HG02884 (cell line): ENCODE measurements at regions not wholly inside any gene's neighbourhood (a gene's known extent, or its start where the extent isn't known, plus 50 kb on each side); places are given as distances from the start of the nearest gene placed in this dataset.

Experiments
- ATAC-seq: cut with Tn5 transposase; IDR thresholded peaks from one replicate; pipeline ENCODE4 v1.9.1; 2021; ENCODE audit warnings: mild to moderate bottlenecking, moderate library complexity; ENCODE audit not compliant: unreplicated experiment

DNA sequence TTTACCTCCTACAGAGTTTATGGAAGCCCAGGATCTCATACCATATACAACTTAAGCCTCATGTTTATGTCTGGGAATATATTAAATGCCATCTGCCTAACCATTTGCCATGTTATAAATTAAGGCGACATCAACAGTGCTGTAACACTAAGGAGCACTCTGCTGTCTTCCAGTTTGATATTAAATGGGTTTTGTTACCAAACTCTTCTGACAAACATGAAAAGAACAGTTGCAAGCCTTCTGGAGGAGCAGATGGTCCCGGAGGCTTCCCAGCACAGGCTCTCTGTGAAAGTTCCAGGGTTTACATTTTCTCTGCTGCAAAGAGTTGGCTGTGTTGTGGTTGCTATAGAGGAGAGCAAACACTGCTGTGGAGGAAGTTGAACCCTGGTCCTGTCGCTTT is 545.3 kb upstream of the SALL1 start:
- ATAC-seq, result no peak

DNA sequence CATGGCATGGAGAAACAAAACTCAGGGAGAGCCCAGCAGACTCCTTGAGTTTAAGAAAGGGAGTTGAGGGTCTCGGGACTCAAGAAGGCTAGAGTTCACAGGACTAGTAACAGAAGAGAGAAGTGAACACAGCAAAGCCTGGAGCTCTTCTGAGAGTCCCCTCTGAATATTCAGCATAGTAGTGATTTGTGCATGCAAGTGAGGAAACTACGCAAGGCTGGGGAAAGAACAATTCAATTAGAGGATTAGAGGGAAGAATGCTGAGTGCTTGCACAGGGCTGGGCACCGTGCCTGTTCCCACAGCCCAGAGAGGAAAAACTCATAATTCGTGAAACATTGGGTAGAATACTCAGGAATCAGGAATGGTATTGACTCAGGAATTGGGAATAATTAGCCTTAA is 540.0 kb upstream of the SALL1 start:
- no peak for ATAC-seq

DNA sequence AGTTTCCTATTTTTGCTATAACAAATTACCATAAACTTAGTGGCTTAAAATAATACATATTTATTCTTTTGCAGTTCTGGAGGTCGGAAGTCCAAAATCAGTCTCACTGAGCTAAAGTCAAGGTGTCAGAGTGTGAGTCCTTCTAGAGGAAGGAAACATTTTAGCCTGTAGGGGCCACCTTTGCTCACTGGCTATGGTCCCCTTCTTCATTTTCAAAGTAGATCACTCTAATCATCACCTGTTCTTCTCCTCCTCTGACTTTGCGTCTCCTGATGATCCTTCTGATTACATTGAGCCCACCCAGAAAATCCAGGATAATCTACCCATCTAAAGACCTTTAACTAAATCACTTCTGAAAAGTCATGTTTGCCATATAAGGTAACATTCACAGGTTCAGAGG is 534.4 kb upstream of the SALL1 start:
- ATAC-seq, result no peak

DNA sequence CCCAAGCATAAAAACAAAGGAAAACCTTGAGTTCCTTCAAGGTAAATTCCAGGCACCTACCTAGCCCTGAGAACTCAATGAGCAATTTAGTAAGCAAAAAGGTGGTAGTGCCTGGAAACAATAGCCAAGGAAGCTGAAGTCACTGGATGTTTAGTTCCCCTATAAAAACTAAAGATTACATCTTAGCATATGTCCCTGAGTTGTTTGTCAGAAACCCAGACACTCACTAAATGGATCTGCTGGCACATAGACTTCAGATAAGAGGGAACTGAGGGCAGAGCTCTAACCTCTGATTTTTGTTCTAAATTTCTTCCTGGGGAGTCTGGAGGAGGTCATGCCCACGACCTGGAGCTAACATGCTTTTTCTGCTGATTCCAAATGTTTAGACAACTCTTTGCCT is 532.8 kb upstream of the SALL1 start:
- ATAC-seq, result no peak

DNA sequence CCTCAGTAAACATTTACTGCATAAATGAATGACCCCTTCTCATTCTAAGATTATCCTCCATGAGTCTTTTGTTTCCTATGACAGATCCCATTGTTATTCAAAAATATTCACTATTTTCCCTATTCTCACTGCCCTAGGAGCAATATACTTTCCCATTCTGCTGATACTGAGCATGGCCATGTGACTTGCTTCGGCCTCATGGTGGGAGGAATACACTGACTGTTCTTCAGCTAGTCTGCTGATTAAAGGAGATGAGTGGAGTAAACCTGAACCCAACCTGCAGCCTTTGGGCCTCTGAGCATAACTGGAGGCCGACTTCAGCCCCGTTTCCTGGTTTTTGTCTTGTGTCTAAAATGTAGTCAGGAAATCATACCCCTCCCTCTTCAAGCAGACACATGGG is 531.8 kb upstream of the SALL1 start:
- ATAC-seq, result no peak

DNA sequence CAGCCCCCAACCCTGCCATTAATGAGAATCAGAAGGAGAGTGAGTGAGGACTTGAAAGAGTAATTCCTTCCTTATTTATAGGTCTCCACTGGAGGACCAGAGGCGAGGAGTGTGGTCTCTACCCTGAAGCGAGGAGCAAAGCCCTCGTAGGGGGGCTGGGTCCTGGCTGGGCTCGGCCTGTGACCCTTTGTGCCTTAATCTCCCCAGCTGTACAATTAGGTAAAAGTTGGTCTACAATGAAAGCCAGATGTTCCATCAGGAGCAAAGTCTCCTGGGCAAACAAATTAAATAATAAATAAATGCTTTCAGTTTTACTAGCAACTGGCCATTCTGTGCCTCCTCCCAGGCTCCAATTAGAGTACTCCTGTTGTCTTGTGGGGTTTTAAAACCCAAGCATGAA is 523.5 kb upstream of the SALL1 start:
- ATAC-seq, result no peak

DNA sequence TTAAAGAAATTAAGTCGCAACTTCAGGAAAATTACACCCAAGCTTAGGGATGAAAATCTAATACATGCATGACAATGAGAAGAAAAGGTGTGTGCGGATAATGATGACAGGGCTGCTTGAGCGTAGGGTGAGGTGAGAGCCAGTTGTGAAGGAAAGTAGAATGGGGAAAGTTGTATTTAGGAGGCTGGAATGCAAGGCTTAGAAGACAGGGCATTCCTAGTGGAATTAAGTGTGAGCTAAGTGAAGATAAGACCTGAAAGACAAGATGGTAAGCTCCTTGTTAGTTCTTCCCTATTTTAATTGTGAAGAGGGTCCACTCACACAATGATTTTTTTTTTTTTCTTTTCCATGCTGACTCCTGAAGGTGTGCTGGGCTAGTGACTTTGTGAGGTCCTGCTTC is 519.5 kb upstream of the SALL1 start:
- no peak for ATAC-seq

DNA sequence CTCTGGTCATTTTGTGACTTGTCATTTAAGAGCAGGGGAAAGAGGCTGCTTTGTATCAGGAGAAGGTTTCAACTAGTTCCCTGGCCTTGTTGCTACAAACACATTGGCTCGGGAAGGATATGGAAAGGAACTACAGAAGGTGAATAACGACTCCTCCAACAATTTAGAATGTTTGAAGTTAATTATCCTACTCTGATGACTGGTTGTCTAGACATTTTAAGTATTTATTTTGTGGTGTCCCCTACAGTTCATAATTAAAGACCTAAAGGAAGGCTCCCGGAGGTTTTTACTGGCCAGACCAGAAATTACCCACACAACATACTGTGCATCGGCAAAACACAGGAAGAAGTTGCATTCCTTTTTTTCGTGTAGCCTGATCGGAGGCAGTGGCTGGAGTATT is 515.8 kb upstream of the SALL1 start:
- ATAC-seq, result no peak

DNA sequence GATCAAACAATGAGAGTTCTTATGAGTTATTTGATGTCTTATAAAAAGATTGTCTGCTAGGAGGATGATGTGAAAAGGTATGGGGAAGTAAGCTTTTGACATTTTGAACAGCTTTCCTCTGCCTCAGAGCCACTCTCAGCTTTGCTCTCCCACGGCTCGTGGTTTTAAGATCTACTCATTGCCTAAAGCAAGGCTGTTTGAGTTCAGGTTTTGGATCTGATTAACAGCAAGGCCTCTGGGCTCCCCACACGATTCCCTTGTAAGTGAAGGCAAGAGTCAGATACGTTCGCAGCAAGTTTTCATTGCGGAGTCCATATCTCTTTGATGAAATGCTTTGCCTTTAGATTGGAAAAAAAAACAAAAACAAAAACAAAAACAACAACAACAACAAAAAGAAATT is 515.0 kb upstream of the SALL1 start:
- ATAC-seq, result no peak

DNA sequence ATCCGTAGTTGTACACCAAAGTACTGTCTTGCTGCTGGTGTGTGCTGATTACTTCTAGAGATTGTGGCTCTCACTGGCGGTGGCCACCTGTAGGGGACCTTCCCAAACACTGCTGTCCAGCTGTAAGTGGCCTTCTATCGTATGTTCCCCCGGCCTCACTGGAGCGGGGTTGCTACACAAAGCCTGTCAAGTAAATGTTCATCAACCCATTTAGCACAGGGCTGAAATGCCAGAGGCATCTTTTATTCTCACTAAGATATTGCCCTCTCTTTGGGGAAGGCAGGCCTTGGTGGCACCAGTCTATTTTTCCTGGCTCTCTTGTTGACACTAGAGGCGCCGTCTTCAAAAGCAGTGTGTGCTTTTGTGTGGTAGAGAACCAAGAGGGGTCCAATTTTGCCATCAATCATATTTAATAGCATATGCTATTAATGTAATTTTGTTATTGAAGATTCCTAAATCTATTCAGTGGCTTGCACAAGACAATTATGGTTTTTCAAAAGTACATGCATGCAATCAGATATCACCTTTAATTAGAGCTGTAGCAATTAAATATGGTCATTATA is 514.4 kb upstream of the SALL1 start:
- ATAC-seq, result no peak

DNA sequence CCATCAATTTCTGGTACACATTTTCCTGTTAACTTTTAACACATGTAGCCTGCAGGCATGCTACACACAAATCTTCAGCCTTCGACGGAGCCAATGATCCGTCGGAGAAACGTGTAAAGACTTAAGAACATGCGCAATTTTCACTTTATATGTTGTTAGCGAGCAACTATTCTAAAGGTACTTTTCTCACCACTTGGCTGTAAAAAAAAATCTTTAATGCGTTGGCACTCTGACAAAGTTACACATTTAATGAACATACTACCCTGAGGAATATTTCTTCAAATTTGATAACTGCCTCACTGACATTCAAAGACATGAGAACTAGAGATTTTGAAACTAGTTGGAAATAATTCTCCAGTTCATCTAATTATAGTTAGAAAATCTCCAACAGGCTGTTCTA is 507.5 kb upstream of the SALL1 start:
- ATAC-seq, result no peak

DNA sequence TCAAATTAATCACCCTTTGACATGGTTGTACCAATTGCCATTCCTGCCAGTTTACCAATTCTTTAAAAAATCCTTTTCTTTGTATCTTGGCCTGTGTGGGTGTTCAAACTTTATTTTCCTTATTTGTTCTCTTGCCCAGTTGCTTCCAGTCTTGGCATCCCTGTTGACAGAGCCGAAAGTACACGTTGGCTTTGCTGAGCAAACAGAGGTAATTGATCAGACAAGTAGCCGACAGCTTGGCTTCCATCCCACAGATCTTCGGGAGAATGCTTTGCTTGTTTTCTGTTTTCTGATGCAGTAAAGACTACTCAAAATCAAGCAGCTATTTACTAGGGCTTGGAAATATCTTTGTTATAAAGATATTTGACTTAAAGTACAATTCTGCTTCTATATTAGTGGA is 506.8 kb upstream of the SALL1 start:
- ATAC-seq, result no peak

DNA sequence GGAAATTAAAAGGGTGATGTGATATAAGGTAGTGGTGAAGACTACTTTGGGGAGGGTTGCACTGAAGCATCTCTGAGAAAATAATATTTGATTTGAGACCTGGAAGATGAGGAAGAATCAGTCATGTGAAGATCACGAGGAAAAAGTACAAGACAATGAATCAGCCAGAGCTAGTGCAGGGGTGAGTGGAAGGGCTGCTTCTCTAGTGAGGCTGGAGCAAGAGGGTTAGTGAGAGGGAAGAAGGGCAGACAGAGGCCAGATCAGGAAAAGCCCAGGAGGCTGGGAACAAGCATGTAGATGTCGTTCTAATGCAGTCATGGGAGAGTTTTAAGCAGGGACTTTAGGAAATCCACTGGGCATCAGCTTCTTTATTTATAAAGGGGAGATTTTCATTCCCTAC is 504.2 kb upstream of the SALL1 start:
- ATAC-seq, result no peak

DNA sequence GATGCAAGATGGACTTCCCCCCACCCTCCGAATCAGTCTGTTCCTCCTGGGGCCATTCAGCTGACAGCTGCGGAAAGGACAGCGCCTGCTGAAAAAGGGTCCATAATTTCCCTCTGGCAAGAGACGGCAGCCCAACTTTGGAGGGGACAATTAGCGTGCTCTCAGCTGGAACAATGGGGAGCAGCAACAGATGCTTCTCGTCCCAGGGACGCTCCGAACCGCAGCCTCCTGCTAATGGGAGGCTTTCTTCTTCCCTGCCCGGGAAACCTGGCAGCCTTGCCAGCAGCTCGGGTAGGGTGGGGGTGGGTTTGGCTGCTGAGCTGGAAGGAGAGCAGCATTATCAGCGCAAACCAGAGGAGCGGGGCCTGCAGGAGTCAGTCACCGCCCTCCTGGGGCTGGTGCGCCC is 500.0 kb upstream of the SALL1 start:
- ATAC-seq, result no peak

DNA sequence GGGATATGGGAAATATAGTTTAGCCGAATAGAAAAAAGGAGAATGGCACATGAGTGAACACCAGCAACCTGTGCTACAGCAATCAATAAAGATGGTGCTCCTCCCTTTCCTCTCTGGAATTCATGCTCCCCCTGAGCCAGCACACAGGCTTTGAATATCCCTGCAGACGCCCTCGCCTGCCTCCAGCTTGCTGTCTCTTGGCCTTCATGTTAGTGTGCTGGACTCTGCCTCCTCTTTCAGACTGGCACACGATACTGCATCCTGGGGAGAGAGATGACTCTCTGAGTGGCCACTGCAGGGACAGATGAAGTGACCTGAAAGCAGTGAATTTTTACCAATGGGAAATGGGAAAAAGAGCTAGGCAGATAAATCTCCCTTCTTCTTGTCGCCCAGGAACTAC is 498.6 kb upstream of the SALL1 start:
- no peak for ATAC-seq

DNA sequence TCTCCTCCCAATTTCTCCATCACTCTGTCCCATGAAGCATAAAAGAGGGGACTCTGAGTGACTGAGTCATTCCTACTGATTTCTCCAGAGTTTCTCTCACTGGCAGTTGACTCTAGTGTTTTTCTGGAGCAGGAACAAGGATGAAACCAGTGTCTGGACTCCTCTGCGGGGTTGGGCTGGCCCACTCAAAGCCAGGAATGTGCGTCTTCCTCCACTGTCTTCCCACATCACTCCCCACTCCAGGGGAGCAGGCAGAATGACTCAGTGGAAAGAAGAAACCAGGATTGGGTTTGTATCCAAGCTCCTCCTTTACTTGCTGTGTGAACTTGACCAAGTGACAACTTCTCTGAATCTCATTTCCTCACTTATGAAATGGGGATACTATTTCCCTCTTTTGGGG is 497.5 kb upstream of the SALL1 start:
- no peak for ATAC-seq

DNA sequence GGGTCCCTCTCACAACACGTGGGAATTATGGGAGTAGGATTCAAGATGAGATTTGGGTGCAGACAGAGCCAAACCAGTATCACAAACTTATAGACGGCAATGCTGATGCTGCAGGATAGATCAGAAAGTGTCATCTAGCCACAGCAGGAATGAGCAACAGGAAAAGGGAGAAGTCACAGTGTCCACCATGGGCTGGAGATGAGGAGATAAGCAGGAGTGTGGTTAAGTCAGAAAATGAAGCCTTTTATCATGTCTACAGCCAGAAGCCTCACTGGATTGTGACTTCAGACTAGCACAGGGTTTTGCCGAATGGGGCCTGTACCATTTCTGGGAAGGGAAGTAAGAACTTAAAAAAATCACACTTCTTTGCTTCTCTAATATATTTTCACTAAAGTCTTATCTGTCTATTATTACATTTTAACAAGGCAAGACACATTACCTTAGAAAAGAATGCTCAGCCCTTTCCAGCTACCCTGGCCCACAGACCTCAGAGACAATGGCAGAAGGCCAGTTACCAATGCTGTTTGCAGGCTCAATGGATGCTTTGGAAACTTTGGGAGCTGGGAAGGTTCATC is 490.2 kb upstream of the SALL1 start:
- ATAC-seq, result no peak

DNA sequence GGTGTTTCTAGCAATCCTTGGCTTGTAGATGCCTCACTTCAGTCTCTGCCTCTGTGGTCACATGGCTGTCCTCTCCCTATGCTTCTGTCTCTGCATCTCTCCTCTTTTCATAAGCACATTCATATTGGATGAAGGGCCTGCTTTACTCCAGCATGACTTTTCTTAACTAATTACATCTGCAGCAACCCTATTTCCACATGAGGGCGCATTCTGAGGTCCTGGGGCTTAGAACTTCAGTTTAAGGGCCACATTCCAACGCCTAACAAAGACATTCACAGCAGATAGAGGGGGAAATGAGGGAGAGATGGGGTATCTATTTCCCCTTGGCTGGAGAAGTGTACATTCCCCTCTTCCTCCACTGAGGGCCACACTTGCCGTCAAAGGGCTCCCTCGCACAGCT is 489.1 kb upstream of the SALL1 start:
- no peak for ATAC-seq

DNA sequence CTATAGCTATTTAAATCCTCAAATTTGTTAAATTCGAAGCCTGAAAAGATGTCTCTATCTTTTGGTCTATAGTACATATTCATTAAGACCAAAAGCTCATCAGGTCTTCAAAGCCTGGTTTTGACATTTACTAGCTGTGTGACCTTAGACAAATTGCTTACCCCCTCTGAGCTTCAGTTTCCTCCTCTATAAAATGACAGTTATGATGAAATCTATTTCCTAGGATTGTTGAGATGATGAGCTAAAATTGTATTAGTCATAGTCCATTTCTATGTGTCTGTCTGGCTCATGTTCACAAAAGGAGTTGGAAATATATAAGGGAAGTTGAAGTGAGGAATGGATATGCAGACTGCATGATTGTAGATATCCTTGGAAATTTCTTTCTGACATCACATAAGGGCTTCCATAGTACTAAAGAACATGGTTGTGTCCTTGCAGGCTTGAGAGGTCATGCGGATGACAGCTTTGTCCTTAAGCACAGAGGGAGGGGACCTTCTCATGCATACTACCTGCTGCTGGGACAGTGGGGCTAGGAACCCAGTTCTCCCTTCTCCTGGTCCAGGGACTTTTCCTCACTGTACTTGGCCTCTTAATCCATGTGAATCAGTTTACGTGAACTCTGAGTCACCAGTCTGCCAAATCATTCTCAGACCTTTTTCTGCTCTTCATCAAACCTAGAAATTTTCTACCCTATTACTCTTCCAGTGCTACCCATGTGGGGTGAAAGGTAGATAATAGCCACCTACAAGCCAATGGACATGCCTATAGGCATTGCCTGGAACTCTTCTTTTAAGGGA is 487.5 kb upstream of the SALL1 start:
- no peak for ATAC-seq

DNA sequence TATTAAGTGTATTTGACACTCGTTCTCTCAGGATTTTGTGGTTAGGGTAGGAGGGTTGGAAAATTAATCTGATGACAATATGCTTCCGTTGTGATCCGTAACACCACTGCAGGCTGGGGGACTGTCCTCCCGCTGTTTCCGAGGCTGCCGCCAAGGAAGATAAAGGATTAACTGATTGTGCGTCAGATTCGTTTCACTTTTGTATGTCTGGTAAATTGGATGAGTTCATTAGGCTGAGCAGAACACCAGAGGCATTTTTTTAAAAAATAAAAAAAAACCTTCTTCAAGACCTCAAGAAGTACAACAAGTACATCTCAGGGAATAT is 486.7 kb upstream of the SALL1 start:
- no peak for ATAC-seq

DNA sequence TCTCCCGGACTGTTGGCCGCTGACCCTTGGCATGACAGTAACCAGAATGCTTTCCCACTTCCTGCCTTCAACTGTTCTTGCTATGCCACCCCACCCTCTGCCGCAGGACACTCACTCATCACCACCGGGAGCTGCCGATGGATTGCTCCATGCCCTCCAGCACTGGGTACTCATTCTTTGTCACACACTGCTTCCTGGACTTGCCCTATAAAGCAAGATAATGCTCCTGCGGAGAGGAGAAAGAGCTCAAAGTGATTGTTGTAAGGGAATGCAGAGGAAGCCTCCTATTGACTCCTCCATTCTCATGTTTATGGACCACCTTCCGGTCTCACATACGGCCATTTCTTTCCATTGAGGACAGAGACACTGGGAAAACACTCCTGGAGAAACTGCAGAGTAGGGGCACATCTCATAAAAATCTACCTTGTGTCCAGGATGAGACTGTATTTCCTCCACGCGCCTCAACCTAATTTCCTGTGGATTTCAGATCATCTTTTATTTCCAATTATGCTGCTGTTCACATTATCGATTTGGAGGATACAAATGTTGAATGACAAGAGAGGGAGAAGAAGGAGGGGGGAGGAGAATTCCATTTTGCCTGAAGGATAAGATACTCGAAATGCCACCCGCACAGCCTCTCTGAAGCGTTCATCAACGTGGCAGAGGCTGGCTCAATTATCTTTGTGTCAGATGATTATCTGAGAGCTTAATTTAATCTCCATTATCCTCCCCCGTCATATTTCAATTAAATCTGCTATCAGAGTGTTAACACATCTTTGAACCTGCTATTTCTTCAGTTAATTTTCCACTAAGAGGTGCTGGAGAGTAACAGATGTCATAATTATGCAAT is 486.1 kb upstream of the SALL1 start:
- no peak for ATAC-seq

DNA sequence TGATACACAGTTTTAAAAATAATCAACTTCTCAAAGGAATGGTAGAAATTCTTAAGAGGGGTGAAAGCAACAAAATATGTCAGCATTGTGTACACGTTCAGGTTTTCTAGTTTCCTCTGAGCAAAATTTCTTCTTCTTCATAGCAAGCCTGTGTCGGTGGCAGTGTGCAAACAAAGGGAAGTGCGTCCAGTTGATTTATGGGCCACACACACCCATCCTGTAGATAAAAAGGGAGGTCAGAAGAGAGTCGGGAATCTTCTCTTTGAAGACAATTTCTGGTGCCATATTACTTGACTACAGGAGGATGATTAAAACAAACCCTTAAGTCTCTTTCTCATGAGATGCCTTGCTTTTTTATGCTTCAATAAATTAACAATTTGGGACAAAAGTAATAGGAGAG is 484.1 kb upstream of the SALL1 start:
- no peak for ATAC-seq
